CD14-positive monocyte (primary cell): ENCODE measurements at regions not wholly inside any gene's neighbourhood (a gene's known extent, or its start where the extent isn't known, plus 50 kb on each side); places are given as distances from the start of the nearest gene placed in this dataset.

Experiments used
- DNase-seq, 3 donors: peaks; one replicate each; pipeline ENCODE4 v3.0.0-alpha.2; 2011 to 2022
- H2AFZ ChIP-seq: 2 replicates; pipeline ENCODE4 v1.6.0; 2012; ENCODE audit warnings: mild to moderate bottlenecking, low read depth, low read length, inconsistent platforms; ENCODE audit not compliant: insufficient read depth, poor library complexity, severe bottlenecking
- H3K27ac ChIP-seq, 2 donors: 1 replicate in 1 of 2; 2 replicates in 1 of 2; pipeline ENCODE4 v1.5.1; 2012 to 2013; ENCODE audit warnings: low read length in 2 of 2, control low read depth in 1 of 2, inconsistent platforms in 1 of 2, low read depth in 1 of 2, mild to moderate bottlenecking in 1 of 2
- H3K27me3 ChIP-seq, 2 donors: one replicate each; pipeline versions ENCODE4 v1.6.0 to v1.6.1; 2011 to 2013; ENCODE audit warnings: low read length in 2 of 2; ENCODE audit not compliant: control insufficient read depth in 2 of 2, insufficient read depth in 2 of 2
- H3K36me3 ChIP-seq, 2 donors: replicated peaks in 1 of 2; 1 replicate in 1 of 2; 2 replicates in 1 of 2; pipeline versions ENCODE4 v1.5.1 to v1.6.1; 2012 to 2013; ENCODE audit warnings: low read length in 2 of 2, control low read depth in 1 of 2, inconsistent platforms in 1 of 2, mild to moderate bottlenecking in 1 of 2; ENCODE audit not compliant: insufficient read depth in 2 of 2, control insufficient read depth in 1 of 2
- H3K4me1 ChIP-seq, 2 donors: 1 replicate in 1 of 2; 2 replicates in 1 of 2; pipeline versions ENCODE4 v1.5.1 to v1.6.1; 2012 to 2013; ENCODE audit warnings: low read length in 2 of 2, control low read depth in 1 of 2, inconsistent platforms in 1 of 2, mild to moderate bottlenecking in 1 of 2, moderate library complexity in 1 of 2; ENCODE audit not compliant: insufficient read depth in 2 of 2, control insufficient read depth in 1 of 2
- H3K4me2 ChIP-seq: replicated peaks from 2 replicates; pipeline ENCODE3; 2012; ENCODE audit warnings: low read length, moderate library complexity, mild to moderate bottlenecking; ENCODE audit not compliant: poor library complexity, severe bottlenecking; ENCODE audit errors: extremely low read depth
- H3K4me3 ChIP-seq, 3 experiments: fragments of 200-600 bp in 1 of 3; sonication (generic) in 1 of 3; replicated peaks in 1 of 3; 1 replicate in 2 of 3; 2 replicates in 1 of 3; pipeline ENCODE4 v1.5.1; 2011 to 2013; ENCODE audit warnings: low read length in 3 of 3, mild to moderate bottlenecking in 3 of 3, control low read depth in 2 of 3, low read depth in 2 of 3, inconsistent platforms in 1 of 3, moderate library complexity in 1 of 3
- H3K79me2 ChIP-seq: 2 replicates; pipeline ENCODE4 v1.6.0; 2012; ENCODE audit warnings: mild to moderate bottlenecking, control low read depth, inconsistent platforms, low read length, moderate library complexity; ENCODE audit not compliant: insufficient read depth
- H3K9ac ChIP-seq: 2 replicates; pipeline ENCODE4 v1.6.0; 2017; ENCODE audit warnings: low read length, mild to moderate bottlenecking; ENCODE audit not compliant: insufficient read depth, poor library complexity, severe bottlenecking
- H3K9me3 ChIP-seq, 2 donors: replicated peaks in 1 of 2; 1 replicate in 1 of 2; 2 replicates in 1 of 2; pipeline versions ENCODE4 v1.5.1 to v1.6.1; 2012 to 2013; ENCODE audit warnings: low read length in 2 of 2, control low read depth in 1 of 2; ENCODE audit not compliant: control insufficient read depth in 1 of 2, insufficient read depth in 1 of 2
- H4K20me1 ChIP-seq: 2 replicates; pipeline ENCODE4 v1.6.0; 2012; ENCODE audit warnings: mild to moderate bottlenecking, low read length, control low read depth, moderate library complexity; ENCODE audit not compliant: insufficient read depth
- H3K27ac Mint-ChIP-seq, 7 donors: one replicate each; pipeline ENCODE4 v1.8.0; 2020; ENCODE audit warnings: mild to moderate bottlenecking in 7 of 7, mixed read lengths in 7 of 7, moderate library complexity in 6 of 7, inconsistent platforms in 2 of 7
- H3K27me3 Mint-ChIP-seq, 3 donors: one replicate each; pipeline ENCODE4 v1.8.0; 2021 to 2022; ENCODE audit warnings: low read depth in 3 of 3, mild to moderate bottlenecking in 3 of 3, mixed read lengths in 3 of 3, moderate library complexity in 3 of 3, inconsistent platforms in 1 of 3
- H3K36me3 Mint-ChIP-seq, 2 donors: one replicate each; pipeline ENCODE4 v1.8.0; 2020; ENCODE audit warnings: mixed read lengths in 2 of 2, inconsistent platforms in 1 of 2, mild to moderate bottlenecking in 1 of 2
- H3K4me1 Mint-ChIP-seq: one replicate; pipeline ENCODE4 v1.8.0; 2020; ENCODE audit warnings: mild to moderate bottlenecking, mixed read lengths
- H3K4me3 Mint-ChIP-seq, 2 donors: one replicate each; pipeline ENCODE4 v1.8.0; 2020; ENCODE audit warnings: mild to moderate bottlenecking in 2 of 2, mixed read lengths in 2 of 2, moderate library complexity in 1 of 2
- H3K9me3 Mint-ChIP-seq, 7 donors: one replicate each; pipeline ENCODE4 v1.8.0; 2020 to 2022; ENCODE audit warnings: mixed read lengths in 7 of 7, mild to moderate bottlenecking in 6 of 7, moderate library complexity in 6 of 7, inconsistent platforms in 2 of 7
- CTCF ChIP-seq: fragments of 200-600 bp; IDR thresholded peaks from one replicate; pipeline ENCODE4 v1.8.0; 2022; ENCODE audit warnings: antibody characterized with exemption, mild to moderate bottlenecking
- WGBS: methylation state at CpG from one replicate; pipeline ENCODE4 v1.1.5; 2013; ENCODE audit warnings: missing lambda C conversion rate; ENCODE audit not compliant: insufficient coverage; 5-methylcytosine and 5-hydroxymethylcytosine counted together
- intact Hi-C, 2 donors: fragments of 100-400 bp; cut with micrococcal nuclease; formaldehyde crosslinking; loops; one replicate each; pipeline versions ENCODE4 v1.15.0 to v1.15.1; 2023

GRCh38 chr18:46257366-46257765 lies 153.2 kb downstream of the HAUS1 start:
- H3K4me1 Mint-ChIP-seq = peaks cover under 1% of the 10 kb centered on the region
- Histone ChIP-seq H3K79me2 (peaks cover 49% of the 10 kb centered on the region), H3K27me3 (no peaks in the 10 kb centered on the region), H4K20me1 (peaks cover 50% of the 10 kb centered on the region), H3K4me3 (no peak overlapping the region), H3K27ac (no peak overlapping the region), H3K9ac (no peak overlapping the region), H3K4me2 (no peak overlapping the region), H3K9me3 (no peaks in the 10 kb centered on the region), H2AFZ (no peak overlapping the region), H3K4me1 (peaks cover 0 to under 1% of the 10 kb centered on the region in 2 donors), H3K36me3 (peaks cover 12 to 71% of the 10 kb centered on the region in 2 donors)
- H3K27me3 Mint-ChIP-seq = peaks cover 0 to 2% (median 0%) of the 10 kb centered on the region in 3 donors
- H3K27ac Mint-ChIP-seq = no peak overlapping the region
- no CpG with 5 or more reads among the region's 3 CpGs for WGBS
- peaks cover 29 to 68% of the 10 kb centered on the region in 2 donors for H3K36me3 Mint-ChIP-seq
- no peak for TF ChIP-seq CTCF
- intact Hi-C loops = no loop called here
- no peak for DNase-seq
- no peaks in the 10 kb centered on the region for H3K9me3 Mint-ChIP-seq
- H3K4me3 Mint-ChIP-seq = no peak overlapping the region

- Histone ChIP-seq H3K9ac (no peak overlapping the region), H3K79me2 (peaks cover 36% of the 10 kb centered on the region), H3K4me2 (no peak overlapping the region), H2AFZ (no peak overlapping the region), H3K4me3 (no peak overlapping the region), H3K27ac (no peak overlapping the region), H3K4me1 (no peaks in the 10 kb centered on the region), H4K20me1 (peaks cover 48% of the 10 kb centered on the region), H3K36me3 (peaks cover 32 to 75% of the 10 kb centered on the region in 2 donors), H3K9me3 (no peaks in the 10 kb centered on the region), H3K27me3 (no peaks in the 10 kb centered on the region)
- DNase-seq = no peak
- Mint-ChIP-seq H3K9me3 (no peaks in the 10 kb centered on the region), H3K4me3 (no peak overlapping the region), H3K27ac (peak overlapping the region in 1 of 7 donors; percentile 47), H3K27me3 (peaks cover 0 to 2% (median 0%) of the 10 kb centered on the region in 3 donors), H3K36me3 (peaks cover 45 to 73% of the 10 kb centered on the region in 2 donors), H3K4me1 (no peaks in the 10 kb centered on the region)
- intact Hi-C loops = no loop called here
- no peak for TF ChIP-seq CTCF
- WGBS = no CpG with 5 or more reads among the region's 4 CpGs
These were observed 156.1 kb downstream of the HAUS1 start for GRCh38 chr18:46260016-46260878.
